GM12872 (cell line): ENCODE measurements at regions not wholly inside any gene's neighbourhood (a gene's known extent, or its start where the extent isn't known, plus 50 kb on each side); places are given as distances from the start of the nearest gene placed in this dataset.

Experiments
- CTCF ChIP-seq: IDR thresholded peaks from 3 replicates; pipeline ENCODE4 v1.5.1; 2011; ENCODE audit warnings: low read depth, mild to moderate bottlenecking, low read length, moderate library complexity; ENCODE audit not compliant: insufficient read depth

- TF ChIP-seq CTCF, result no peak
These were observed 52.0 kb upstream of the LRIG1 start for GRCh38 chr3:66552846-66553245.

GRCh38 chr3:66553441-66554113 lies 52.8 kb upstream of the LRIG1 start:
- no peak for TF ChIP-seq CTCF

- no peak for TF ChIP-seq CTCF
These were observed 53.4 kb upstream of the LRIG1 start for GRCh38 chr3:66554178-66554577.

- no peak for TF ChIP-seq CTCF
These were observed 54.5 kb upstream of the LRIG1 start for GRCh38 chr3:66555214-66555844.

- TF ChIP-seq CTCF, result no peak
These were observed 56.3 kb upstream of the LRIG1 start for GRCh38 chr3:66557170-66557569.

GRCh38 chr3:66561367-66561766 lies 60.5 kb upstream of the LRIG1 start:
- no peak for TF ChIP-seq CTCF

GRCh38 chr3:66565301-66565700 lies 64.5 kb upstream of the LRIG1 start:
- no peak for TF ChIP-seq CTCF
